NCI-H82 (cell line): ENCODE measurements at regions not wholly inside any gene's neighbourhood (a gene's known extent, or its start where the extent isn't known, plus 50 kb on each side); places are given as distances from the start of the nearest gene placed in this dataset.
A peak's percentile ranks its signal among the peaks of the same experiment; 100 is the strongest.

ENCODE experiments used
- DNase-seq: peaks from one replicate; lab custom pipeline; 2025; lab: John Stamatoyannopoulos, UW

DNA sequence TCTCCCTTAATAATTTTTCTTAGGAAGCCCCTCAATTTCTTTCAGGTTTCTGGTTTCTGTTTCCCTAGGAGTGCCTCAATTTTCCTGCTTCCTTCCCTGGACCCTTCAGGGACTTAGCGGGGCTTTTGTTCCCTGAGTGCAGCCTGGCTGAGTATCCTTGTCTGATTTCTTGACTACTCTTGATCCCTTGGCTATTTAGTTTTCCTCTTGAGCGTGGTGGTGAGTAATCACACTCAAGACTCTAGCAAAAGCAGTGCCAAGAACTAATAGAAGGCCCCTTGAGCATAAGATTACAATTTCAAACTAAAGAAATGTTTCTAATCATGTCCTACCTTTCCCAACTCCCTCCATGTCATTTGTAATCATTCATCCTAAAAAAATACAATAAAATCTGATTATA, 94.3 kb upstream of the C3orf80 start:
- no peak for DNase-seq

DNA sequence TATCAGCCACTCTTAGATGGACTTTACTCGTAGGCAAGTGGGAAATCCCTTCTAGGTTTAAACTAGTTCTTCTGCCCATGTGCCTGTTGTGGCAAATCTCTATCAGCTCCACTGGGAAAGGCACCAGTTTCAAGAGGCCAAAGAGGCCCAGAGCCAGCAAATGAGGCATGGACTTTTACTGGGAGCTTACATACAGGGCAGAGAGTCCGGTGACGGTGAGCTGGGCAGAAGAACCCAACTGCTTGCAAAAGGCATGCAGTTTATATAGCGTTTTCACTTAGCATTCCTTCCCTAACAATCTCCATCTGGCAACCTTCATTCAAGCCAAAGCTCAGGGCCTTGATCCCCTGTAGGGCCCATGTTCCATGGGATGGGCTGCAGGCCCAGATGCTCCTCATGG, 93.0 kb upstream of the C3orf80 start:
- no peak for DNase-seq

DNA sequence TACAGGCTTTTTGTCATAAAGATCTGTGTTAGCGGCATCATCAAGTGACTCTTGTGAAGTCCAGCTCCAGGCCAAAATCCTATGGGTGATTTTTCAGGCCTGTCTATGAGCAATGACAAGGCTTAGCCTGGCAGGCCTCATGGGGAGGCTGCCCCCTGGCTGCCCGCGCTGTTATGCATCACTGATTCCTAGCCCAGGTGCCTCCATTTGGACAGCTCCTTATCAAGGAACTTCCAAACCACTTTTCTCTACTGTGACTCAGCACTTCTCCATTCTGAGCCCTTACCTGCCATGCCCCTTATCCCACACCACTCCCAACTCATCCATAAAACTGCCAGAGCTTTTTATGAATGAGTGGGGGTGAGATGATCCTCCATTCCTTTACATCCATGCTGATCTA, 91.5 kb upstream of the C3orf80 start:
- peak; percentile 13 for DNase-seq

DNA sequence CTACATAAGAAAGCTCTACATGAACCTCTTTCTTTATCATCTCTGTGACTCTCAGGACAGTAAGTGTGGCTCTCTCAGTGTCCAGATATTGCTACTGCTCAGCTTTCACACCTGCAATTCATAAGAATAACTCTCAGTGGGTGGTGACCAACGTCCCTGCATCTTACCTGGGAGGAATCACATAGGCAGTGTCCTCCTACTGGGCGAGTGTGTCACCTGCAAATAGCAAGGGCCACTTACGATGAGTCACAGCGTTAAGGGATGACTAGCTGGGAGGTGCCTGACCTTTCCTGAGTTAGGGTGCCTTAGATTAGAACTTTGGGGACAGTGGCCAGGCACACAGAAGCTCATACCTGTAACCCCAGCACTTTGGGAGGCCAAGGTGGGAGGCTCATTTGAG, 90.8 kb upstream of the C3orf80 start:
- no peak for DNase-seq

DNA sequence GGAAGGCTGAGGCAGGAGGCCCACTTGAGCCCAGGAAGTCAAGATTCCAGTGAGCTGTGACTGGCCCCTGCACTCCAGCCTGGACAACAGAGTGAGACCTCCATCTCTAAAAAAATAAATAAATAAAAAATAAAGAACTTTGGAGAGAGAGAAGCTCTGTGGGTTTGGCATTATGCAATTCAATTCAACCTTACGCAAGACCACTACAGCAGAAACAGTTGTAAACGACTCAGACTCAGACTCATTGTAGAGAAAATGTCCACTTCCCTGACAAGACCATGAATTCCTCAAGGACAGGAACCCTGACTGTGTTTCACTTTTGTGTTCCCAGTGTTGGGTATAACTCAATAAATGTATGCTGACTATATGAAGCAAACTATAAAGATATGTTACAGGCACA, 90.3 kb upstream of the C3orf80 start:
- DNase-seq = no peak

DNA sequence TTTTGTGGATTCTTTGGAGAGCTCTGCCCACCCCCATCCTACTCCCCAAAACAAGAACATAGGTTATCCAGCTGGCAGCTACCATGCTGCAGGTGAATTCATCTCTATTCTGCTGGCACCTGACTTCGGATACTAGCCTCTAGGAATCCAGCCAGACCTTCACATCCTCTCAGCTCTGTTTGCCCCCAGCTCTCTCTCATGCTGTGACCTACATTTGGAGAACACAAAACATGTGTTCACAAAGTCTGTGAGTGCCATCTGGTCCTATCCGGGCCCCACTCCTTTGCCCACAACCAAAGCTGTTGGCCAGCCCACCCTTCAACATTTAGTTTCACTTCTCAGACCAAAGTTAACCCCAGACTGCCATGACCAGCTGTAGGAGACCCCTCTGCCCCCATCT, 89.4 kb upstream of the C3orf80 start:
- DNase-seq = no peak

DNA sequence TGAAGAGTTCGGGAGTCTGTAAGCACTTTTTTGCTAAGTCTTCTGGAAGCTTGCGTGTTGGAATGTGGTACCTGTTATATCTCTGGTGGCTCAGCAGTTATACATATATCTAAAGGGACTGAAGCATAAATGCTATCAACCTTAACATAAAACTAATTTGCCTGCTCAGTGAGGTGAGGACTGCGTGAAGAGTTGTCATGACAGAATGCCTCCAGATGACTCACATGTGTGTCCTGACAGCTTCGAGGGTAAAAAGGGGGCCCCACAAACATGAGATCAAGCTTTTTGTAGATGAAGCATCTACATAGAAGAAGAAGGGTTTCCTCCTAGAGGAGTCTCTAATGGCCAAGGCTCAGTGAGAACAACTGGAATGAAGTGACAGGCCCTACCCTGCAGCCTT, 88.8 kb upstream of the C3orf80 start:
- DNase-seq = no peak

DNA sequence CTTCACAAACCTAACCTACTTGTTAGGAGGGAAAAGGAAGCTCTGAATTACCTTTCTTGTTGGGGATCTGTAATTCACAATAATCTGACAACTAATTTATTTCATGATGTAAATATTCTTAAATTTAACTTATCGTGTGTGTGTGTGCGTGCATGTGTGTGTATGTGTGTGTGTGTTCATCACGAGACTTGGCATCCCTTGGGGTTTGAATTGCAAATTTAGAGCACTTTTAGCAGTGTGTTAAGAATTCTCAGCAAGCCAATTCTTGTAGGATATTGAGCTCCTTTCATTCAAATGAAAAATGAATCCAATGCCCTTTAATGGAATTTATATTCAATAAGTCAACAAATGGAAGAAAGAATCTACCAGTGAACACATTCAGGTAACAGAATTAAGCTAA, 85.9 kb upstream of the C3orf80 start:
- DNase-seq = no peak

DNA sequence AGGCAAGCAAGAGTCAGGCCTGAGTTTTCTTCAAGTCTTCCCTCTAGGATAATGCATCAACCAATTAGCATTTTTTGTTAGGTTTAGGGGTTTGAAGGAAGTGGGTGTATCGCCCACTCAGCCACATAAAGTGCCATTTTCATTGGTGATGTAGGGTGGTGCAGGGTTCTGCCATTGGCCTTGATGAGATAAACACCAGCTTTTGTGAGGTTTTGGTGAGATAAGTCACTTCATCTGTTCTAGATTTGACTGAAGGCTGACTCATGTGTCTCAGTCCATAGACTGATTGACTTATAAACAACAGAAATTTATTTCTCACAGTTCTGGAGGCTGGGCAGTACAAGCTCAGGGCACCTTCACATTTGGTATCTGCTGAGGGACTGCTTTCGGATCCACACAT, 84.5 kb upstream of the C3orf80 start:
- no peak for DNase-seq

DNA sequence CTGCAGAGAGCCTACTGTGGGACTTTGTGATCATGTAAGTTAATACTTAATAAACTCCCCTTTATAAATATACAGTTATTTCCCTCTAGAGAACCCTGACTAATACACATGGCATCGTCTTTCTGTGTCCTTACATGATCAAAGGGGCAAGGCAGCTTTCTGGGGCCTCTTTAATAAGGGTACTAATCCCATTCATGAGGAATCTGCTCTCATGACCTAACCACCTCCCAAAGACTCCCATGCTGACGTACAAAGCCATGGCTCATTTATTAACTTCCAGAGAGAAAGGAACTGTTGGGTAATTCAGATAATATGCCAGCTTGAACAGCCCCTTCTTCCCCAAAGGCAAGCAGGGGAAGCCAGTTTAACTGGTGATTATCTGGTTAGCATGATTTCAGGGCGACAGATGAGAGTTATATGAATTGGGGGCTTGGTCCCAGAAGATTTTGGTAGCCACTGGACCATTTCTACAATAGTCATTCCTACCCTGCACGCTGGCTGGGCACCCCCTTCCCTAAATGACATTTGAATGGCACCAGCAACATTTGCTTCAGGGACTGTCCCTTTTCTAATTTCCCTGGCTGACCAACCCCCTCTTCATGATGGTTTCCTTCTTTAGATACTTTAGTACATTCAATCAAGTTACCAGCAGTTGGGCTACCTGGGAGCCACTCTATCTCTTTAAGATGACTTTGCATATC, 83.6 kb upstream of the C3orf80 start:
- DNase-seq = peak; percentile 58

DNA sequence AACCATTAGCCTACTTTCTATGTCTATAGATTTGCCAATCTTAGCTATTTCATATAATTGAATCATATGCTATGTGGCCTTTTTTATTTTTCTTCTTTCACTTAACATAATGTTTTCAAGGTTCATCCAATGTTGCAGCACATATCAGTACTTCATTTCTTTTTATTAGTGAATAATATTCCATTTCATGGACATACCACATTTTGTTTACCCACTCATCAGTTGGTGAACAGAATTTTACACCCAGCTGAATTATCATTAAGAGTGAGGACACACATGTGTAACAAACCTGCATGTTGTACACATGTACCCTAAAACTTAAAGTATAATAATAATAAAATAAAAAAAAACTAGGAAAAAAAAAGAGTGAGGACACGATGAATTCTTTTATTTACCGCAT, 81.7 kb upstream of the C3orf80 start:
- no peak for DNase-seq

DNA sequence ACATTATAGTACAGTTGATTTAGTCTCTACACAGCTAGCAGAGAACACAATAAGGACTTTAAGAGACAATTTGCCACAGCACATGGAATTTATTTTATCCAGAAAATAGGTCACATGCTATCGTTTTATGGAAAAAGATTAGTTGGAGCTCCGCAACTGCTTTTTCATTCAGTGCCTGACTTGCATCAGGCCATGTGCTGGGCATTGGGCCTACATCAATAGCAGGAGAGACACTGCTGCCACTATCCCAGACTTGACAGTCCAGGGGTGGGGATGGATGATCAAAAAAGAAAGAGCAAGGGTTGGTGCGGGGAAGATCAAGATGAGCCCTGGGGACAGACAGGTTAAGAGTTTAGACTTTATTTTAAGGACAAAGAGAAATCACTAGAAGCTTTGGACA, 75.2 kb upstream of the C3orf80 start:
- no peak for DNase-seq

DNA sequence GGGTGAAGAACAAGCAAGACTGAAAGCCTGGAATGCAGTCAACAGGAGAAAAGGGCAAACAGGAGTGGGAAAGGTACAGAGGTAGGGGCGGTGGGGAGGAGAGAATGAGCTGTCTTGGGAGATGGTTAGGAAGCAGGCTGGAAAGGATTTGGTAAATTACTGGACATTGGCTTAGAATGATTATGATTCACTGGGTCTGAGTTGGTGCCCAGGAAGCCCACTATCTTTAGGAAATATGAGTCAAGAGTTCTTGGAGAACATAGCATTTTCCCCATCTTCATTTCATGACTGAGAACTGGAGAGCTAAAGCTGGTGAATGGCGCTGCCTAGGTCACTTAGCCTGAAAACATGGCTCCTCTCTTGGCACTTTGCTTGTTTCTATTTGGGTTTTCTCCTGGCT, 74.7 kb upstream of the C3orf80 start:
- DNase-seq = no peak

DNA sequence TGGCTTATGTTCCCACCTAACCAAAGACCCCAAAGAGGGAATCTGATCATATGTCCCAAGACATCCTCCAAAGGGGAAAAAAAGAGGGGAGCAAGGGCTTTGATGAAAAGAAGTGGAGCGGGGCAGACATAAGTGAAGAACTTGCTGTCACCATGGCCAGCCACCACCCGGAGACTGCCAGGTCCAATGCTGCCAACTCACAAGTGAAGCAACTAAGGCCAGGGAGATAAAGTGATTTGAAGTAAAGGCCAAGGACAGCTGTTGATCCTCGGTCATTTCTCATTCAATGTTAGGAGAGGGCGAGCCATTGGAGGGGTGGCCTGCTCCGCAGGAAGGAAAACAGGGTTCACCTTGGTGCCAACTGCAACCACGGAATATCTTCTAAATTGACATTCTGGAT, 72.6 kb upstream of the C3orf80 start:
- DNase-seq = no peak

DNA sequence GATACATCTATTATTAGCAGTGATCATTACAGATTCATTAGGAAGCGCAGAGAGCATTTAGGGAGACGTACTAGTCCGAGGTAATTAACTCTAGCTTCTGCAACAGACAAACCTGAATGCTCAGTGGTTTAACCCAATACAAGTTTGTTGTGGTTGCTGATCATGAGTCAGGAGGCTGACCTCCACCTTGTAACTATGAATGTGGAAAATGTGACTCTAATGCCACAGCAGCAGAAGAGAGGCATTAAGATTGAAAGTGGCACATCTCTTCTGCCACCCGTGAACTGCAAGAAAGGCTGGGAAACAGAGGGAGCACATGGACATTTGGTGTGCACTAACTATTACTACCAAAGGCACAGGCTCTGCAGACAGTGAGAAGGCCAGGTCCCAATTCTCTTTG, 71.2 kb upstream of the C3orf80 start:
- no peak for DNase-seq

DNA sequence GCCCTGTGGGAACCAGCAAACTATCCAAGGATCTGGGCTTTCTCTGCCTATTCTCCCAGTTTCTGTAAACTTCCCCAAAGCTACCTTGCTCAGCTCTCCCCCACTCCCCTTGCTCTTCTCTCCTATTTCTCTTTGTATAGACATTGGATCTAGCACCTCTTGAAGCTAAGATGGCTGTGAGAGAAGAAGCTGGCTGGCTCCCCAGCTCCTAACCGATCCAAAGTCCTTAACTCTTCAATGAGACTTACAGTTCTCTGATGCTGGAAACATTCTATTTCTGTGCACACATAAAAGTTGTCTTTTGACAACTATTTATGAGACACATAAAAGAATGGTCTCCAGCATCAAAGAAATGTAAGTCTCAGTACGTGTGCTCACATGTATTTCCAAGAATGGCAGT, 70.6 kb upstream of the C3orf80 start:
- DNase-seq = no peak

DNA sequence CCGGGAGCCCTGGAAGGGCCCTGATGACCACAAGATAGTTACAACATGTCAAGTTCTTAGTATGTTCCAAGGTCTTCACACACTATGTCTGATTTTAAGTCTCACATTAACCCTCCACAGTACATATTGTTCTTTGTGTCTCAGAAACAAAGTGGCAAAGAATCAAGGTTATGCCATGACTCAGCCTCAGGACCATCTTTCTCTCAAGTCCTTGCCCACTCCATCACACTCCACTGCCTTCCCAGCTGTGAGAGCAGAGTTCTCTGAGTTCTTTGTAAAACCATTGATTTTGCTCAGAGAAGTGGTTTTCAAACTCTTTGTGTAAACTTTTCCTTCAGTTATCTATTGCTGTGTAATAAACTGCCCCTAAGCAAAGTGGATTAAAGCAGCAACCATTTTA, 67.9 kb upstream of the C3orf80 start:
- no peak for DNase-seq

DNA sequence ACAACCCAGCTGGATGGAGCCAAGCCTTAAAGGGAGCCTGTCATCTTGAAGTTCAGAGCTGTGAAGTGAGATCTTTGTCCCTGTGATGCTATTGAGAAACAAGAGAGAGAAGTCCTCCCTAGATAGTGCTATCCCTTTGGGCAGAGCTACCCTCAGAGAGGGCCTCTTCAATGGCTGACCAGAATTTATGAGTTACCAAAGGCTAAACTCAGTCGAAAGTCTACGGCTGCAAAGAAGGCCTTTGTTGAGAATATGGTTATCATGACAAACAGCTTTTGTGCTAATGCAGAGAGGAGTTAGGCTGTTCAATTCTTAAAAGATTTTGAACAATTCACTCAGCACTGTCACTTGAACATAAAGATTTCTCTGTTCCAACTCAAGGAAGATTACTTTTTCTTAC, 65.9 kb upstream of the C3orf80 start:
- no peak for DNase-seq

DNA sequence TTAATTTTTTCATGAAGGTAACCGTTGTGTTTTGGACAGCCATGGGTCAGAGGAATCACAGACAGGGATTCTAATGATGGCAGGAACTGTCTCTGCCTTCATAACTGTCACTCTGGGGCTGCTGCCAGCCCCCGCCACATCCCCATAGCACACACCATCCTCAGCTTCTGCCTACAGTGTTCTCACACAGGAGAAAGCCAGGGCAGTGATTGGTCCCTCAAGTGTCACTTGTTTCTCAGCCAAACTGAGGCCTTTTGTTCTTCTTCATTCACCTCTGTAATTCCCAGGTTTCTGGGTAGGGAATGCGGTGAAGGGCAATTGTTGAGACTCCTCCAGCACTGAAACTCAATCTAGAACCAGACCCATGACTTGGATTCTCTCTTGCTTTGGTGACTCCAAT, 65.4 kb upstream of the C3orf80 start:
- DNase-seq = no peak

DNA sequence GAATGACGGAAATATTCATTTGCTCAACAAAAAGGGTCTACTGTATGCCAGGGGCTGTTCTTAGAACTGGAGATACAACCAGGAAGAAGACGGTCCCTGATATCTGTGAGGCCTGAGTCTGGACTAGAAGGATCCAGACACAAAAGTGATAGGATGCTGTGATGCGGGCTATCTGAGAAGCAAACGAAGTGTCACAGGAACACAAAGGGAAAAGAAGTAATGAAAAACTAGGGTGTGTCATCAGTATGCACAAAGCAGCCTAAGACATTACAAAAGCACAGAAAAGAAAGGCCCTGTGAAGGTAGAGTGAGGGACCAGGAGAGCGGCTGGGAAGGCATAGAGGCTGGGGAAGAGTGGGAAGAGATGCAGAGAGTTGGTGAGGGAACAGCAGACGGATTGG, 63.3 kb upstream of the C3orf80 start:
- no peak for DNase-seq

DNA sequence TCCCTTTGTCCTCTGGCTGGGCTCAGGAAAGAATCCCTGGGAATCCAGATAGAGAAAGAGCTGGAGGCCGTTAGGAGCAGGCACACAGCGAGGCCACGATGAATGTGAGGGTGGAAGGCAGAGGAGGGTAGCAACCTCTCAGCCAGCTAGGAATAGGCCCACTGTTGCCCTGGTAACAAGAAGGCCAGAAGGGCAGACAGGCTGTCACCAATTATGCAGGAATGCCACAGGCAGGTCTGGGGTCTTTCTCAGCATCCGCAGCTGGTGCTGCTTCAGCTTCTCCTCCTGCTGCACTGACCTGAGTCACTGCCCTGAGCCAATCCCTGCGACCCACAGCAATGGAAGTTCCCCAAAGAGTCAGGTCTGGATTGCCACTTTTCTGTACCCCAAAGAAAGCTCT, 62.8 kb upstream of the C3orf80 start:
- DNase-seq = peak; percentile 51

DNA sequence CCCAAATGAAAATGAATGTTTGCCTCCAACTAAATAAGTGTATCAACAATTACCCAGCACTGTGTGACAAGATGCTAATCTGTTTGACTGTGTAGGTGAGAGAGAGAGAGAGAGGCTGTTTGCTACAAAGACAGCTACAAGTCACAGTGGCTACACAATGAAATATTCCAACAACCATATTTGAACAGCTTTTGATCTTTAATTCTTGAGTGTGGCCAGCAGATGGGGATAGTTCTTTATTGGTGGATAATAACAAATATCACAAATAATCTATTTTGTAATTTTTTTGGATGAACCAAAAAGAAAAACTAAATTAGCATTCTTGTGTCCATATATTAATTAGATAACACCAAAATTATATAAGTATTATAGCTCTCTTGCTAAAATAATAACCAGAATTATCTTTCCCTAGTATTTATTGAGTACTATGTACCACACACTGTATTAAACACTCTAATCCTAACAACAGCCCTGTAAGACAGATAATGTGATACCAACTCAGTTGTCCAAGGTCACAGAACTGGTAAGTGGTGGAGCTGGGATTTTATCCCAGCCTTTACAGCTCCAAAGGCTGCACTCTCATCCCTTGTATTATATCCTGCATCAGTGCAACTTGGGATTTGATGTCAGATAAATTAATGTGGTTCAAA, 61.9 kb upstream of the C3orf80 start:
- DNase-seq = peak; percentile 67

DNA sequence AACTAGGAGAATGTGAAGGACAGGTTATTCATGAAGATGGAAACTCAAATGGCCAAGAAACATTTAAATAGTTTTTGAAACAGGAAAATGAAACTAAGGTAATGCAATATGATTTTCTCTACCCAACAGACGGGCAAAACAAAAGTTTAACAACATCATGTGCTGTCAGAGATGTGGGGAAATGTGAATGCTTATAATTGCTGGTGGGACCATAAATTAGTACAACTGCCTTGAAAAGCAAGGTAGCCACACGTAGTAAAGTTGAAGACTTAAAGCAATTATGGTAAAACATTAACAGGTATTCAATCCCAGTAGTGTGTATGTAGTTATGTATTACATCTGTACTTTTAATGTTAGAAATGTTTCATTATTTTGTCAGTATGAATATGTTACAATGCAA, 57.0 kb upstream of the C3orf80 start:
- DNase-seq = no peak
